ENCODE measurements at regions not wholly inside any gene's neighbourhood (a gene's known extent, or its start where the extent isn't known, plus 50 kb on each side); places are given as distances from the start of the nearest gene placed in this dataset.

DNA sequence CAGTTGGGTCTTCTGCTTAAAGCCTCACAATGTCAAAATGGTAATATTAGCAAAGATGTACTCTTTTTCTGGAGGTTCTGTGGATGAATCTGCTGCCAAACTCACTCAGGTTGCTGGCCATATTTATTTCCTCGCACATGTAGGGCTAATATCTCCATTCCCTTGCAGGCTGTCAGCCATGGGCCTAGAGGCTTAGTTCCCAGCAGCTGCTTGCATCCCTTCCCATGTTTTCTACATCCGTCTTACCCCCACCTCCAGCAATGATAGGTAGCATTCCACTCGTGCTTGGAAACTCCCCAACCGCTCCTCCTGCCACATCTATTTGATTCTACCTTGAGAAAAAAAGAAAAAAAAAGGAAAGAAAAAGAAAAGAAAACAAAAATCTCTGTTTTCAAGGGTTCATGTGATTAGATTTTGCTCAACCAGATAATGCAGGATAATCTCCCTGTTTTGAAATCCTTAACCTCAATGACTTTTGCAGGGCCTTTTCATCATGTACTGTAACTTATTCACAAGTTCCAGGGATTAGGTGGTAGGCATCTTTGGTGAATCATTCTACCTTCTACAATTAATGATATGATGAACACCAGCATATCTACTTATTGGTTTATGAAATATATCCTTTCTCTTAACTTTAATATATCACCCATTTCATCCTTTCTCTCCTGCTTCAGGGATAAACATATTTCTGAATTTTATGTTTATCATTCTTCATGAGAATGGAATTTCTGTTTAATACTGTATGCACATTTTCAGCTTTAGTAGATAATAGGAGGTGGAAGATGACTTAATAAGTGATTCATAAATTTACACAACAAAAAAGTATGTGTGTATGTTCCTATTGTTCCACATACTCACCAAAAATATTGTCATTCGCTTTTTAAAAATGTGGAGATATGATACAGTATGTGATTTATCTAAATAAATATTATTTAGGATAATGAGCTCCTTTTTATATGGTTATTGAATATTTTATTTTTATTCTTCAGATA, 931.9 kb downstream of the SLITRK5 start:
- Histone ChIP-seq H3K9me3 (ENCODE audit: low read depth, low read length) (no peaks in the 10 kb centered on the region), H3K4me3 (ENCODE audit: low read length) (no peak overlapping the region), H3K27me3 (ENCODE audit: insufficient read depth, low read length) (no peaks in the 10 kb centered on the region), H3K4me1 (ENCODE audit: insufficient read depth, low read length) (no peaks in the 10 kb centered on the region)

DNA sequence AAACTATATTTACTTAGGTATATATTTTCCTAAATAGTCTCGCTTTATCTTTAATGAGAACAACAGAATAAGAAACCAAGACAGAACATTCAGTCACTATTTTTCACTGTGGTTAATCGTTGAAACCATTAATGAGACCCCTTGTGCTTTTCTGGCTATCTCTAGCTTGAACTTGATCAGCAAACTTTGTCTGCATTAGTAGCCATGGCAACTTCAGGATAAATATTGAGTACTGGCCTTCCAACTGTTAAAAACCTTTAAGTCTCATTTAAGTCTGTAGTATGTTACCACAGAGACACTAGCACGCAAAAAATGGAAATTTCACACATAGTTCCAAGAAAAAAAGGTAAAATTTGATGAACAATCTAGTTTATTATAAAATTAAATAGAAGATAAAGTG, 946.0 kb downstream of the SLITRK5 start:
- Histone ChIP-seq H3K9me3 (ENCODE audit: low read depth, low read length) (no peaks in the 10 kb centered on the region), H3K27me3 (ENCODE audit: insufficient read depth, low read length) (no peaks in the 10 kb centered on the region), H3K4me3 (ENCODE audit: low read length) (no peak overlapping the region), H3K4me1 (ENCODE audit: insufficient read depth, low read length) (no peaks in the 10 kb centered on the region)

DNA sequence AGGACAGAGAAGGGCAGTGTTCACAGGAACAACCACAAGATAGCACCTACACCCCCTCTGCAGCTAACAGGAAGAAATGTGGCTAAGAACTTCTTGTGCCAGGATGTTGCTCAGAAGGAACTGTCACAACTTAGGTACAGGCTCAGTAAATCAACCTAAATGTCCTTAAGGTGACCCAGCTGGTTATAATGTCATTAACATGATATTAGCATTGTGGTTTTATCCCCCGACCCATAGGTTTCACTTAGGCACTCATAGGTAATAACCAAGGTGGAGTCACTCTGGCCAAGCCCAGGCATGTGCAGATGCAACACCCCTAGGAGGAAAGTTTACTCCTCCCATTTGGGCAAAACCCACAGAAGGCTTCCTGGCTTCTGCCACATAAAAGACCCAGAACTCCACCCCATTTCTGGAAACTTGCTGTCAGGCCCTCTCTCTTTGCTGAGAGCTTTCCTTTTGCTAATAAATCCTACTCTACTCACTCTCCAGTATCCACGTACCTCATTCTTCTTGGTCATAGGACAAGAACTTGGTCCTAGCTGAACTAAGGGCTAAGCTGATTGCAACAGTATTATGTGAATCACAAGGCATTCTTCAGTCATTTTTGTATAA, 951.3 kb downstream of the SLITRK5 start:
- Histone ChIP-seq H3K27me3 (ENCODE audit: insufficient read depth, low read length) (no peaks in the 10 kb centered on the region), H3K9me3 (ENCODE audit: low read depth, low read length) (no peaks in the 10 kb centered on the region), H3K4me3 (ENCODE audit: low read length) (no peak overlapping the region), H3K4me1 (ENCODE audit: insufficient read depth, low read length) (peaks cover 5% of the 10 kb centered on the region)

DNA sequence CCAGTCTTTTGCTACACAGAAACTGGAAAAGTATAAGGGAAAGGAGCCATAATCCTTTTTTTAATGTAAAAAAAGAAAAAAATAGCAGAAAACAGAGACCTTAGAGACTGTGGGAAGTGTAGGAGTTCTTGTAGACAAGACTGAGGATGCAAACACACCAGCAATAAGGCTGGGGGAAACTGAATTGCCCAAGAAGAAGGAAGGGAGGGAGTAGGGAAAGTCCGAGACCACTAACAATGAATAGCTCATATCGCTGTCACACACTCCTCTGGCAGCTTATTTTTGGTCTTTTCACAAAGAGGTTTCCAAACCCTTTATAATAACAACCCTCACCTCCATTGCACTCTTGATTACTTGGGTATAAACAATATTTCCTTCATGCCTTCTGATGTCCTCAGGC, 952.0 kb downstream of the SLITRK5 start:
- H3K27me3 ChIP-seq (ENCODE audit: insufficient read depth, low read length): no peaks in the 10 kb centered on the region
- H3K4me3 ChIP-seq (ENCODE audit: low read length): no peak overlapping the region

DNA sequence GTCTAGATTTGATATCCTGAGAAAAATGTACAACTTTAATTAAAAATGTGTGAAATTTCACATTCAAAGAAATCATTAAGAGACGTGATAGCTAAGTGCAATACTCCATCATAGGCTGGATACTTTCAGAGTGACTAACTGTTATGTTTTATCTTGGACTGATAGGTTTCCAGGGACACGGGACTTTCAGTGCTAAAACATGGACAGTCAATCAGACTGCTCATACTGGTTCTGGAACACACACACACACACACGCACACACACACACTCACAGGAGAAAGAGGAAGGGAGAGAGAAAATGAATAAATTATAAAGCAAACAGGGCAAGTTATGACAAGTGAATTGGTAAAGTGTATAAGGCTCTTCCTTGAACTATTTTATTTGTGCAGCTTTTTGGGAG, 955.9 kb downstream of the SLITRK5 start:
- H3K4me3 ChIP-seq (ENCODE audit: low read length): no peak overlapping the region
- H3K9me3 ChIP-seq (ENCODE audit: low read depth, low read length): no peaks in the 10 kb centered on the region
- H3K4me1 ChIP-seq (ENCODE audit: insufficient read depth, low read length): peaks cover 5% of the 10 kb centered on the region

More for the DNA sequence above, 952.0 kb downstream of the SLITRK5 start:
- peaks cover 5% of the 10 kb centered on the region for H3K4me1 ChIP-seq (ENCODE audit: insufficient read depth, low read length)
- H3K9me3 ChIP-seq (ENCODE audit: low read depth, low read length): no peaks in the 10 kb centered on the region

DNA sequence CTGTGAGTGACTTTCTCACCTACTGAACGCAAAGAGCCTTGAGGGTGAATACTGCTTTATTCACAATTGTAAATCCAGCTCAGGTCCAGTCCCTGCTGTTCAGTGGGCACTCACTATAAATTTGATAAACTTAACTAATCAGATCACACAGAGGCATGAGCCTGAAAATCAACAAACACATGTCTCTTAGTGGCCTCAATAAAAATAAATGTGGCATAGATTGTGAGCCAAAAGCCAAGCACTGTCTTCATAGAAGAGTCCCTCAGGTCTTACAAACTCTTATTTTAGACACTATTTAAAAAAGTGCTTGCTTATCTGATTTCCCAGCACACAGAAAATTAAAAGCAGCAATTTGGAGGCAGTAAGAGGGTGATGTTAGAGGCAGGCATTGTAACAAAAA, 957.7 kb downstream of the SLITRK5 start:
- Histone ChIP-seq H3K4me3 (ENCODE audit: low read length) (no peak overlapping the region), H3K27me3 (ENCODE audit: insufficient read depth, low read length) (no peaks in the 10 kb centered on the region), H3K4me1 (ENCODE audit: insufficient read depth, low read length) (no peaks in the 10 kb centered on the region), H3K9me3 (ENCODE audit: low read depth, low read length) (no peaks in the 10 kb centered on the region)

More for the DNA sequence above, 955.9 kb downstream of the SLITRK5 start:
- H3K27me3 ChIP-seq (ENCODE audit: insufficient read depth, low read length): no peaks in the 10 kb centered on the region

DNA sequence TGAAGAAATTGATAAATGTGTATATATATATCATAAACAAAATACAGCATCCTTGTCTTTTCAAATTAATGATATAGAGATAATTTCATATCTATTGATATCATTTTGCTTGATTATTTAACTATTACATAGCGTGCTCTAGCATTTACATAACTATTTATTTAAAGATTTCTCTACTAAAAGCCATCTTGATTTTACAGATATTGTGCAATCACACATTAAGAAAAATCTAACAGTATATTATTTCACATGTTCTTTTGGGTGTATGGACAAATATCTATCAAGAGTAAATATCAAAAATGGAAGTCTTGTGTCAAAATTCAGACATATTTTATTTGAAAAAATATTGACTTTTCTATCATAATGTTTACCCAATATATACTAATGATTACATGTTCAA, 966.8 kb downstream of the SLITRK5 start:
- no peaks in the 10 kb centered on the region for H3K9me3 ChIP-seq (ENCODE audit: low read depth, low read length)
- no peaks in the 10 kb centered on the region for H3K27me3 ChIP-seq (ENCODE audit: insufficient read depth, low read length)
- no peak overlapping the region for H3K4me3 ChIP-seq (ENCODE audit: low read length)
- H3K4me1 ChIP-seq (ENCODE audit: insufficient read depth, low read length): no peaks in the 10 kb centered on the region

DNA sequence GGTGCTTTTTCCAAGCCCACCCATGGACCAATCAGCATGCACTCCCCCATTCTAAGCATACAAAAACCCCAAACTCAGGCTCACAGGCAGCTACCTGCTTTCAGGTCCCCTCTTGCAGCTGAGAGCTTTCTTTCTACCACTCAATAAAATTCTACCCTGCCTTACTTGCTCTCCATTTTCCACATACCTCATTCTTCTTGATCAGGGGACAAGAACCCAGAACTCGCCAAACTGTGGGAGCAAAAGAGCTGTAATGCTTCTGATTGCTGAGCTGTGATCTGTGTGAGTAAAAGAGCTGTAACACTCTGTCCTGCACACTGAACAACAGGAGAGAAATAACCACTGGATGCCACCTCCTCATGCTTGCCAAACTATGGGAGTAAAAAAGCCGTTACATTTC, 972.1 kb downstream of the SLITRK5 start:
- Histone ChIP-seq H3K4me3 (ENCODE audit: low read length) (no peak overlapping the region), H3K9me3 (ENCODE audit: low read depth, low read length) (peaks cover 14% of the 10 kb centered on the region), H3K4me1 (ENCODE audit: insufficient read depth, low read length) (no peaks in the 10 kb centered on the region), H3K27me3 (ENCODE audit: insufficient read depth, low read length) (no peaks in the 10 kb centered on the region)

DNA sequence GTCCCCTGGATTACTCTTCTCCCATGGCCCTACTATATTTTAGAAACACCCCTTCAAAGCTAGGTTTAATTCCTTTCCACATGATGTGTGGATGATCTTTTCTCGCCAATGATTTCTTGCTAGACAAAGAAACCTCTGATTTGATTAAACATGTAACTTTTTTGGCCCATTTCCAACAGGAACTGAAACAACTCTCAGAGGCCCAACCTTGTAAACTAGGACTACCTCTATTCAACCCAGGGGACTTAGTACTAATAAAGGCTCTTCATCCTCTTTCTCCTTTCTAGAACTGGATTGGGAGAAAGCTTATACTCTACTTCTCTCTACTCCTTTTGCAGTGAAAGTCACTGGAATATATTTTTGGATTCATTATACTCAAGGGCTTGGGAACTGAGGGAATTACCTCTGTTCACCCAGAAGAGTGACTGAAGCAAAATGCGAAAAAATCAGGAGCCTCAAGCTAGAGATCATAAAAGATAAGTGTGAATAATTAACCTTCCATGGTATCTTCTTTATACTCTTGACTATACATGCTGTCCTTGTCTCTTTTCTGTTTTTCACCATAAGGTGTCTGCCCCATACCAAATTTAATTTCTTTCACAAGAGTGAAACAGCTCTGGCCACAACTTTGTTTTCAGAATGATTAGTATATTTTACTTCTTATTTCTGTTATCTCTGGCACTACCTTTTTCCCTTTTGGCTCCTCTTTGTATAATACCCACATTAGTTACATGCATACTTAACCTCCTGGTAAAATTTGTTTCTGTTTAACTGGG, 977.6 kb downstream of the SLITRK5 start:
- Histone ChIP-seq H3K4me3 (ENCODE audit: low read length) (no peak overlapping the region), H3K4me1 (ENCODE audit: insufficient read depth, low read length) (no peaks in the 10 kb centered on the region), H3K27me3 (ENCODE audit: insufficient read depth, low read length) (no peaks in the 10 kb centered on the region), H3K9me3 (ENCODE audit: low read depth, low read length) (peaks cover 13% of the 10 kb centered on the region)

DNA sequence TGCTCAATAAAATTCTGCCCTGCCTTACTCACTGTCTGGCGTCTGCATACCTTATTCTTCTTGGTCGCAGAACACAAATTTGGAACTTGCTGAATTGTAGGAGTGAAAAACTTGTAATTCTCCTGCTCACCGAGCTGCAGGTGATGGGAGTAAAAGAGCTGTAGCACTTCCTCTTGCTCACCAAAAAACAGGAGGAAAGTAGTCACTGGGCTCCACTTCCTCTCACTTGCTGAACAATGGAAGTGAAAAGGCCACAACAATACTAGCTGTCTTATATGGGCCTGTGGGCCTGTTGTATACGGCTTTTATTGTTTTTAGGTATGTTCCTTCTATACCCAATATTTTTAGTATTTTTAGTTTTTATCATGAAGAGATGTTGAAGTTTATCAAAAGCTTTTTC, 978.7 kb downstream of the SLITRK5 start:
- Histone ChIP-seq H3K27me3 (ENCODE audit: insufficient read depth, low read length) (no peaks in the 10 kb centered on the region), H3K4me3 (ENCODE audit: low read length) (no peak overlapping the region), H3K4me1 (ENCODE audit: insufficient read depth, low read length) (no peaks in the 10 kb centered on the region), H3K9me3 (ENCODE audit: low read depth, low read length) (peaks cover 11% of the 10 kb centered on the region)

DNA sequence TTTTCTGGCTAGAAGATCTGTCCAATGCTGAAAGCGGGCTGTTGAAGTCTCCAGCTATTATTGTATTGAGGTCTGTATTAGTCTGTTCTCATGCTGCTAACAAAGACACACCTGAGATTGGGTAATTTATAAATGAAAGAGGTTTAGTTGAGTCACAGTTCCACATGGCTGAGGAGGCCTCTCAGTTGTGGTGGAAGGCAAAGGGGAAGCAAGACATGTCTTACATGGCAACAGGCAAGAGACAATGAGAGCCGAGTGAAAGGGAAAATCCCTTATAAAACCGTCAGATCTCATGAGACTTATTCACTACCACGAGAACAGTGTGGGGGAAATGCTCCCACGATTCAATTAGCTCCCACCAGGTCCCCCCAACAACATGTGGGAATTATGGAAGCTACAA, 980.4 kb downstream of the SLITRK5 start:
- Histone ChIP-seq H3K27me3 (ENCODE audit: insufficient read depth, low read length) (no peaks in the 10 kb centered on the region), H3K4me1 (ENCODE audit: insufficient read depth, low read length) (no peaks in the 10 kb centered on the region), H3K9me3 (ENCODE audit: low read depth, low read length) (peaks cover 11% of the 10 kb centered on the region), H3K4me3 (ENCODE audit: low read length) (no peak overlapping the region)

DNA sequence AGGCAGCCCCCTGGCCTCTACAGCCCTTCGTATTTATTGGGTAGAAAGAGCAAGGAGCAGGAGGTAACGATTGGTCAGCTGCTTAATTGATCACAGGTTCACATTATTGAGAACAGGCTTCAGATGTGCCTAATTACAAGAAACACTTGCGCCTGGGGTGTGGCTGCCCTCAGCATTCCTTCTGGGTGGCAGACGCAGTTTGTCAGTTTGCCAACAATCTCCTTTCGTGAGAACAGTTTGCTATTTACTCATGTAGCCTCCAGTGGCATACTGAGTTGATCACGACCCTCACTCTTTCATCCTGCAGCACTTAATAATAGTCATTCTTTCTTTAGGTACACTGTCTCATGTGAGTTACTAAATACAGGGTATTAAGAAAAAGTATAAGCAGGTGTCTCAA, 985.6 kb downstream of the SLITRK5 start:
- Histone ChIP-seq H3K4me3 (ENCODE audit: low read length) (no peak overlapping the region), H3K27me3 (ENCODE audit: insufficient read depth, low read length) (no peaks in the 10 kb centered on the region), H3K4me1 (ENCODE audit: insufficient read depth, low read length) (no peaks in the 10 kb centered on the region), H3K9me3 (ENCODE audit: low read depth, low read length) (no peaks in the 10 kb centered on the region)

DNA sequence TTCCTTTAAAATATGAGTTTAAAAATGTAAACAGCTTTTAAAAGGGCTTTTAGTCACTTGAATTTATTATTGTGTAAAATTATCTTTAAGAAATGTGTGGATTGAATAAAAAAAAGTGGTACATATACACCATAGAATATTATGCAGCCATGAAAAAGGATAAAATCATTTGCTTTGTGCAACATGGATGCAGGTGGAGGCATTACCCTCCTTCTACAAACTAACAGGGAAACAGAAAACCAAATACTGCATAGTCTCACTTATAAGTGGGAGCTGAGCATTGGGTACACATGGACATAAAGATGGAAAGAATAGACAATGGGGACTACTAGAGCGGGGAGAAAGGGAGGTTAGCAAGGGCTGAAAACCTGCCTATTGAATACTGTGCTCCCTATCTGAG, 999.3 kb downstream of the SLITRK5 start:
- no peaks in the 10 kb centered on the region for H3K9me3 ChIP-seq (ENCODE audit: low read depth, low read length)
- H3K4me3 ChIP-seq (ENCODE audit: low read length): no peak overlapping the region
- H3K27me3 ChIP-seq (ENCODE audit: insufficient read depth, low read length): no peaks in the 10 kb centered on the region
- H3K4me1 ChIP-seq (ENCODE audit: insufficient read depth, low read length): no peaks in the 10 kb centered on the region

DNA sequence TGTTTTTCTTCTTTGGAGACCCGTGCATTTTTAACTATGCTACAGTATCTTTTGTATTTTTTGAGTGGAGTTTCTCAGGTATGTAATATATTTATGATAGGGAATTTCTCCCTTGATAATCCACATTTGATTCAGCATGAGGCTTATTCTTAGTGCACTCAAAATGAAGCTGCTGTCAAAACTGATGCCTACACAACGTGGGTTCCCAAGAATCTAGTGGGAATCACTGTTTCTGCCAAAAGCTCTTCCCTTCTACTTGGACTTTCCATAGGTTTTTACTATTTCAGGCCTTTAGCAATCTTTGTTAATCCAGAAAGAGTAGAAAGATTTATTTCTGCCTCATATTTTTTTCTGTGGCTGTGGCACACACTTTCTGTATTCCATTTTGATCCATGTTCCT, 1003.7 kb downstream of the SLITRK5 start:
- H3K9me3 ChIP-seq (ENCODE audit: low read depth, low read length): no peaks in the 10 kb centered on the region
- H3K4me1 ChIP-seq (ENCODE audit: insufficient read depth, low read length): no peaks in the 10 kb centered on the region
- no peaks in the 10 kb centered on the region for H3K27me3 ChIP-seq (ENCODE audit: insufficient read depth, low read length)
- H3K4me3 ChIP-seq (ENCODE audit: low read length): no peak overlapping the region

DNA sequence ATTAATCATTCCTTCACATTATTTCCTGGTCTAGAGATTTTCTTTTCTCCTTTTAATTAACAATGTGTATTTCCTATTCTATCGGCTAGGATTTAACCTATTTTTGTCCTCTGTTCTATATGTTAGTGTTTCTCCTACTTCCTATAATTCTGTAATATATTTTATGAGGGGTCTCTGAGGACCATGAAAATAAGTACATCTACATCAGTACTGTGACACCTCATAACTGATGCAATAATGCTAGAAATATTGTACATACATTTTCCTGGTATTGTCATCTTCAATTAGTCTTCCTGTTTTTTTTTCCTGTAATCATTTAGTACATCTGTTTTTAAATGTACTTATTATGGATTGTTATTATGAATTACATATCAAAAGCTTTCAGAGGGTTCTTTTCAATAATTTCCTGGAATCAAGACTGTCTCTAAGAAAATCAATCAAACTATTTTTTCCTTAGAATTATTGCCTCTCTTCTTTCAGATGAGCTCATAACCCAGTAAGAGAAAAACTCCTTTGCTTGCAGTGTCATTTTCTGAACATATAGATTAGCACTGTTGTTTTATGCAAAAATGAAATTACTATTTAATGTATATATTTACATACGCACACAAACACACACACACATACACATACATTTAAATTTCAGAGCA, 1004.3 kb downstream of the SLITRK5 start:
- H3K9me3 ChIP-seq (ENCODE audit: low read depth, low read length): no peaks in the 10 kb centered on the region
- no peaks in the 10 kb centered on the region for H3K27me3 ChIP-seq (ENCODE audit: insufficient read depth, low read length)
- no peak overlapping the region for H3K4me3 ChIP-seq (ENCODE audit: low read length)
- H3K4me1 ChIP-seq (ENCODE audit: insufficient read depth, low read length): no peaks in the 10 kb centered on the region

Measured in mononuclear cell (primary cell).